ENCODE measurements at regions not wholly inside any gene's neighbourhood (a gene's known extent, or its start where the extent isn't known, plus 50 kb on each side); places are given as distances from the start of the nearest gene placed in this dataset.

DNA sequence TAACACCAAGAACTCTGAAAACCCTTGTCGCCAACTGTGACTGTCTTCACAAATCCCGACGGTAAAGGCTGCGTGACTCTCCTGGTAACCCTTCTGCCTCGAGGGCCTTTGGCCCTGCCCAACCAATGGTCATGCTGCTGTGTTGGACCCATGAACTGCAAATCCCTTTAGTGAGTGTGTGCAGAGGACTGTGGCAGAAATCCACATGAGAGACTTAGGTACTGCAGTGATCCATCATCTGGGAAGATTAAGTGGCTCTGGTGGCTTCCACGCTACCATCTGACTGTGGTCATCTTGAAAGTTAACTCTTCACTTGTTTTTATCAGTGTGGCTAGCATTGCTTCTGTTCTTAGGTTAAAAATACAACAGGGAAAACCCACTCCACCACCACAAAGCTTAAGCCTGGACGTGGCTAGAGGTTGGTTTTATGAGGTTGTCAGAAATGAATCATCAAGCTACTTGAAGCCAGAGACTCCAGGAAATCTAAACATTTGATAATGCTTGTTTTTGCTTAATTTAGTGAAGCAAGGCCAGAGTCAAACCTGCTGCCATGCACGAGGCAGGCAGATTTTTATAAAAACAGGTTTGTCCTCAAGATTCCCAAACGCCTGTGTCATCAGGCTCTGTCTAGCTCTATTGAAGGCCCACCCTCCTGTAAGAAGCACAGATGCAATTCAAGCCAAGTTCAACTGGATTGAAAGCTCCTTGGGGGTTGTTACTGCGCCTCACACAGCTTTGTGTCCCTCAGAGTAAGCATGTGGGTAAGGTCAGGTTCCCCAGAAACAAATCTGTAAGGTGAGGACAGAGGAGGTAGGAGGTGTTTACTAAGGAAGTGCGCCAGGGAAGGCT is 52.7 kb upstream of the ERCC6L2 start:
- peak; percentile 90 for DNase-seq (ENCODE audit: low read depth)

DNA sequence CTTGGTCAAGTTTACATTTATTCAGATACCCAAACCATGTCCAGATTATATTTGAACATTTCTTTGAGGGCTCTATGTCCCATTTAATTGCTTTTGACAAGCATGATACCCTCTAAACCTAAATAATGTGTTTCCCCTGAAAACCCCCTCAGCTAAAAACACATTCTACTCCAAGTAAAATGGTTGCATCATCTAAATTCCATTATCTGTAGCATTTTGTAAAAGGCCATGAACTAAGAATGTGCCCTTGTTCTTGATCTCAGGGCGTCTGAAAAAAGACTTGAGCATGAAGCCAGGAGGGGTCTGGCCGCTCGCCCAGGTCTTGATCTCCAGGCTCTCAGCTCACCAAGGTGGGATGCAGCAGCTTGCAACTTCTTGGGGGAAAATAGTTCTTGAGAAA is 53.5 kb upstream of the ERCC6L2 start:
- no peak for DNase-seq (ENCODE audit: low read depth)

GRCh38 chr9:95820074-95820473 is 55.4 kb upstream of the ERCC6L2 start:
- no peak for DNase-seq (ENCODE audit: low read depth)

- DNase-seq (ENCODE audit: low read depth), result no peak
These were observed 55.9 kb upstream of the ERCC6L2 start for GRCh38 chr9:95819636-95820035.

- DNase-seq (ENCODE audit: low read depth), result no peak
These were observed 58.3 kb upstream of the ERCC6L2 start for GRCh38 chr9:95817205-95817604.

DNA sequence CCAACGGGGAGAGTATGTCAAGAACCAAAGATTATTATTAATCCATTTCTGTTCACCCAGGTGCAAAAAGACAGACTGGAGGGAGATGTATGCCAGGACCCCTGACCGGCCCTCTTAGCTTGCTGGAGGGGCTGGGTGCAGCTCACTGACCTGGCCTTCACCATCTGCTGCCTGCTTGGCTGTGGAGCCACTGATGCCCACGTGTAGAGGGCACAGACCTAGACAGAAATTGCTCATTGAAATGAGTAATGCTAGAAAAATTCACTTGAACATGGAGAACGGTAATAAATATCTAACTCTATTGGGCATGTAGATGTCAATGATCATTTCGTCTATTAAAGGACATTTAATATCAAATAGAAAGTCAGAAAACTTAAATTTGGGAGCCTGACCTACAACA is 58.8 kb upstream of the ERCC6L2 start:
- no peak for DNase-seq (ENCODE audit: low read depth)

DNA sequence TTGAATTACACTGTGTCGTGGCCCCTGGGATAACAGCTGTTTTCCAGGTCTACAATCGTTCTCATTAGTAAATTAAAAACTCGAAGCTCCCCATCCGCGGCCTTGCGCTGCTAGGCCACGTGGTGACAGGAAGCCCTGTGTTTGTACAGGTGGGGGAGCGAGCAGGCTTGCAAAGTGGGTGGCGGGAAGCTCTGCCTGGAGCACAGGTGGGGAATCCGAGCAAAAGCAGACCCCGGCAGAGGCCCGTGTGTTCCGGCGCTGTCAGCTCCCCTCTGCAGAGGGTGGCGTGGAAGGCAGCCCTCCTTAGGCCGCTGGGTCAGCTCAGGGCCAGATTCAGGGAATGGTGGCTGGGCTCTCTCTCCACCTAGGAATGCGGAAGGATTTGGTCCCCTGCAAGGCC is 59.5 kb upstream of the ERCC6L2 start:
- no peak for DNase-seq (ENCODE audit: low read depth)

DNA sequence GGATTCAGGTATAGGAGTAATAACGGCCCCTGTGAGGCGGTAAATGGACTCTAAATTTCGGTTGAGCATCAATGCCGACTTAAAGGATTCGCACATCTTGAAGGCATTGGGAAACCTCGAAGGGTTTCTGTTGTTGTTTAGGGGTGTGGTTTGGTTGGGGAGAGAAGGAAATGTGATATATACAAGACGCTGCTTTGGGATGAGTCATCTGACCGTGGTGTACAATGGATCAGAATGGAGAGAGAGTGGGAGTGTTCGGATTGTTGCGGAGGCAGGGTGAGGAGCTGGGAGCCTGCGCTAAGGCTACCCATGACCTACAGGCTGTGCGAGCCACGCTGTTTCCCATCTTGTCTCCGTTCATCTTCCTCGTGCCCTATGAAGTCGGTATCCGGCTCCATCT is 60.4 kb upstream of the ERCC6L2 start:
- peak; percentile 45 for DNase-seq (ENCODE audit: low read depth)

DNA sequence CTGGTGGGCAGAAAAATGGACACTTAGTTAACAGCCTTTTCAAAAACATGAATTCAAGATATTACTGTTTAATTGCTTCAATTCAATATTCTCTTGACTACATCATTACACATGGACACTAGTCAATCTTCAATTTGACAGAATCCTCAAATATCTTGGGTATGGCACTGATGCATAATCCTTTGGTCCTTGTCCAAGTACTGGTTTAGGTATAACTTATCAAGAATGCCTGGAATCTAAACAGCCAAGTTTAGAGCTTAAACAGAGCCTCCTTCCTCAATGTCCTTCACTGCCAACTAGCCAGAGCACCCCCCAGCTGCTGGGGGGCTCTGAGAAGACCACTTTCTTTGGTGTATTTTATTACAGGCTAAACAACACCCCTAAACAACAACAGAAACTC is 61.6 kb upstream of the ERCC6L2 start:
- DNase-seq (ENCODE audit: low read depth), result no peak

DNA sequence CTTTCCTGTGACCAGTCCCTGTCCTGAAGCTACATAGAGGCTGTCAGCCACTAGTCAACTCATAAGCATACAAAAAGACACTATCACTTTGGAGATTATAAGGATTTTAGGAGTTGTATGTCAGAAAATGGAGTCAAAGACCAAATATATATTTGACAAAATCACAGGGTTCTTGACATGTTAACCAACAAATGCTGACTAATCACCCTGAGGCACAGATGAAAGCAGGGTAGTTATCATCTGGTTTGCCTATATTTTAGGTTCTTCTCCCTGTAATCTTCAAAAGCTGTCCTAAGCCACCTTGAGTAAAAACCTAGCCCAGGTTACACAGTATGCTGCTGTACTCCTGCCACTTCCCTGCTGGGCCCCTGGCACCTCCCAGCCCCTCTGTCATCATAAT is 64.7 kb upstream of the ERCC6L2 start:
- DNase-seq (ENCODE audit: low read depth), result no peak

- no peak for DNase-seq (ENCODE audit: low read depth)
These were observed 65.4 kb upstream of the ERCC6L2 start for GRCh38 chr9:95810133-95810532.

DNA sequence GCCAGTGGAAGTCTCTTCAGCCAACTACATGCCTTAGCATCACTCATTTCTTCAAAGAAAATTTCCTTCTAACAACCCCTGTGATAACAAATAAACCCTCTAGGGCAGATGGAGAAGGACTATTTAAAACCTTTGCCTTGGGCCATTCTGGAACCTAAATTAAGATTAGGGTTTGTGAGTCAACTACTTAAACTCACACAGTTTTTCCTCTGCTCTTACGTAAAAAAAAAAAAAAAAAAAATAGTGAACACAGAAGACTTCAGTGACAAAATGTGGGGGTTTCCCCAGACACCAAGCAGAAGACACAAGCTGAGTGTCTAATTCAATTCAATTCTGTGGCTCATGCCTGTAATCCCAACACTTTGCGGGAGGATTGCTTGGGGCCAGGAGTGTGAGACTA is 65.8 kb upstream of the ERCC6L2 start:
- DNase-seq (ENCODE audit: low read depth), result no peak

DNA sequence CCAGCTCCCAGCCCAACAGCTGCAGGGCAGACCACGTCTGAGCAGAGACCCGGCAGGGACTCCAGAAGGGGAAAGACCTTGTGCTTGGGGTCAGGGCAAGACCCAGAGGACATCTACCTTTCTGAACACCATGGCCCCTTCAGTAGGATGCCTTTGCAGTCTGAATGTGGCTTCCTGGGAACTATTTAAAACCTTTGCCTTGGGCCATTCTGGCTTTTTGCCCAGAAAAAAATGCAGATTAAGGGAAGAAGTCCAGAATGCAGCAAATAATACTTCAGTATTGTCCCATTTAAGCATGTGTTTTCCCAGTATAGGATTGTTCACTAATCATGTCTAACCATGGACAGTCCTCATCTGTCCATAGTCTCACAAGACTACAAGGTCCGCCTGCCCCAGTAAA is 67.5 kb upstream of the ERCC6L2 start:
- no peak for DNase-seq (ENCODE audit: low read depth)

GRCh38 chr9:95807326-95807947 is 68.1 kb upstream of the ERCC6L2 start:
- no peak for DNase-seq (ENCODE audit: low read depth)

DNA sequence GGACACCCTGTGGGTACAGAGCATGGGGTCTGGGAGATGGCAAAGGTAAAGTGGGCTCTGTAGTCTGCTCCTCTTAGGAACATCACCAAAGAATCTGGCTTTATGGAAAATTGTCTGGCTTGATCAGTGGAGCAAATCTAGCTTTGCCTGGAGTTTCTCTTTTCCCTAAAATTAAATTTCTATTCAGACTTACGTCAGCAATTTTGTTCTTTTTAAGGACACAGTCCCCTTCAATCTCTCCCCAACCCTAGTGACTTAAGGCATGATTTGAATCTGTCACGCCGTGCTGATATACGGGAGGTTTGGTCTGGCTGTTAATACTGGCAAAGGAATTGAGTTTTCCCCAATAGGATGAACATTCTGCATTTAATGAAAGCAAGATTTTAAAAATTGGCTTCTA is 72.3 kb upstream of the ERCC6L2 start:
- DNase-seq (ENCODE audit: low read depth), result no peak

DNA sequence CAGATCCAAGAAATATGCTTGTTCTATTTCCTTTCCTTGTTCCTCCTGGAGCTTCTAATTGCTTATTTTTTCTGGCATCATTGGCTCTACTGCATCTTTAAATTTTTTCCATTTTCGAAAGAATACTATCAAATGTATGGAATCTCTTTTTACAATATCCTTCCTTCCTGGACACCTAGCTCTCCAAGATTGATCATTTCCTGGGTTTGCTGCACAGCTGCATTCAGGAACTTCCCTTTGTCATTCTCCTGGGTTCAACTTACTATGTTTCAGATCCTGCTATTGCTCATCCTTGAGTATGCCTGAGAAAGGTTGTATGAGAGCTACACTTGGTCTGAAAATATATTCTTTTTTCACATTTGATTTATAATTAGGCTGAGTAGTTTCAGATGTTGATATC is 73.7 kb upstream of the ERCC6L2 start:
- no peak for DNase-seq (ENCODE audit: low read depth)

DNA sequence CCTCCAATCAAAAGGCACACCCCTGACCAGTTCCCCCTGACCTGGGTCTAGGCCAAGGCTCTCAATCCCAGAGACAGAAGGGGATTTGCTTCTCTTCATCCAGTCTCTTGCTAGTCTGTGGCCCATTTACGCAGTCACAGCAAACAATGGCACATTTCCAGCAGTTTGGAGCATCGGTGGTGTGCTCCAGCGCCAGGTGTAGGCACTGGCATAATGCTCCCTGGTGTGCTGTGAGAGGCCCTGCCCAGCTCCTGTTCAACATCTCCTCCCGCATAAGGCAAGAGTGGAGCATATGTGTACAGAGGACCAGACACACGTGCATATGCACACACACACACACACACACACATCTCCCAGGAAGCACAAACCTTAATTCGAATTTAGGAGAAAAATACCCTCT is 79.5 kb upstream of the ERCC6L2 start:
- no peak for DNase-seq (ENCODE audit: low read depth)

- DNase-seq (ENCODE audit: low read depth), result peak; percentile 86
These were observed 81.3 kb upstream of the ERCC6L2 start for GRCh38 chr9:95793924-95794828.

DNA sequence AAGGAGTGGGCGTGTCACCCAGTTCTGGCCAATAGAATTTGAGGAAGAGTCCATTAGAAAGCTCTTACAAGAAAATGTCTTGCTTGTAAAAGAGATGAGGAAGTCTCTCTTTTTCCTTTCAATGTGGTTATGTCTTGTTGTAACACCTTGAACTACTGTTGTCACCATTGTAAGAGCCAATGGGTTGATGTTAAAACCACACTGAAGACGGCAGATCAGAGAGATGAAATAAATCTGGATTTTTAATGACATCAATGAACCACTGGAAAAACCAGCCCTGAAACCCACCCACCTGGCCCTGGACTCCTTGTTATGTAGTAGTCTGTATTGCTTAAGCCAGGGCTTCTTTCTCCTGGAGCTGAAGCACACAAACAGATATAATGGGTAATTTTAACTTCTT is 83.8 kb upstream of the ERCC6L2 start:
- DNase-seq (ENCODE audit: low read depth), result no peak

- DNase-seq (ENCODE audit: low read depth), result no peak
These were observed 84.2 kb upstream of the ERCC6L2 start for GRCh38 chr9:95791286-95791685.

- DNase-seq (ENCODE audit: low read depth), result no peak
These were observed 86.9 kb upstream of the ERCC6L2 start for GRCh38 chr9:95788521-95788991.

DNA sequence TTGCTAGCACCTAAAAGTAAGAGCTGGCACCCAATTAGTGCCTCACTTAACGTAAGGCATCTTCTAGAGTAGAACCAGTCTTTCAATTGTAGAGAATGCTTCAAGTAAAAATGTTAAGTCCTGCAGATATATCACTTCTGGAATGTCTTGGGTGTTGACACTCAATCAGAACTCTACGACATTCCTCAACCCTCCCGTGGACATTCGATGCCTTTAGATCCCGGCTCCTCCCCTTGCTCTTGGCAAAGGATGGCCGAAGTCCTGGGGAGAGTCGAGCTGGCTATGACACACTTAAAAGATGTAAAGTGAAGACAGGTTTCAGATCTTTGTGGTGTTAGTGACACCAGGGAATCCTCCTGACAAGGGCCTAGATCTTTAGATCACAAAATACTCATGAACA is 87.5 kb upstream of the ERCC6L2 start:
- no peak for DNase-seq (ENCODE audit: low read depth)

Data from Daoy (cell line).